MM.1S (cell line): ENCODE measurements at regions not wholly inside any gene's neighbourhood (a gene's known extent, or its start where the extent isn't known, plus 50 kb on each side); places are given as distances from the start of the nearest gene placed in this dataset.

ENCODE experiments used
- CTCF ChIP-seq: fragments of 300-600 bp; sonication (generic); IDR thresholded peaks from 2 replicates; pipeline ENCODE4 v1.5.1; 2016; ENCODE audit warnings: antibody characterized with exemption, low read length, mixed read lengths
- EZH2 ChIP-seq: fragments of 300-600 bp; sonication (generic); optimal IDR thresholded peaks from 2 replicates; pipeline ENCODE3; 2017; ENCODE audit warnings: low read depth, mild to moderate bottlenecking, antibody characterized with exemption, low read length, mixed read lengths
- EZH2phosphoT487 ChIP-seq: fragments of 300-600 bp; sonication (generic); IDR thresholded peaks from 2 replicates; pipeline ENCODE4 v1.6.1; 2018; ENCODE audit warnings: antibody characterized with exemption, low read length

- peak; percentile 72 for TF ChIP-seq CTCF
- TF ChIP-seq EZH2phosphoT487, result no peak
- no peak for TF ChIP-seq EZH2
Observed at GRCh38 chr2:155815851-155816250, 516.7 kb downstream of the NR4A2 start.
